K562 (cell line): ENCODE measurements at regions not wholly inside any gene's neighbourhood (a gene's known extent, or its start where the extent isn't known, plus 50 kb on each side); places are given as distances from the start of the nearest gene placed in this dataset.

ENCODE experiments used
- ATAC-seq: fragments of 200-7000 bp; cut with Tn5 transposase; 3 replicates; pipeline ENCODE4 v1.9.1; 2020; ENCODE audit warnings: moderate library complexity
- BruUV-seq: library from RNA; stranded (reverse); fragments of 400-500 nt; replicated peaks from 2 replicates; lab custom pipeline; 2021; lab: Mats Ljungman, UMichigan
- CTCF ChIA-PET: fragments of 300-600 bp; formaldehyde crosslinking; extraction: SDS; loops from one replicate; lab custom pipeline; 2021; ENCODE audit warnings: low intra/inter-chr PET ratio; lab: Yijun Ruan, JAX
- POLR2A ChIA-PET: fragments of 300-600, 350-650 bp; sonication (Branson Sonifier 250); formaldehyde crosslinking; extraction: SDS; loops from one replicate; lab custom pipeline; 2021; ENCODE audit warnings: antibody characterized with exemption, inconsistent platforms; lab: Yijun Ruan, JAX
- DNase-seq, 4 experiments: peaks; one replicate each; pipeline versions ENCODE4 v3.0.0 to v3.0.0-alpha.2; 2011 to 2018; ENCODE audit warnings: low spot score in 3 of 4, mixed read lengths in 3 of 4; ENCODE audit errors: extremely low read depth in 1 of 4
- FAIRE-seq: peaks from 2 replicates; lab custom pipeline; 2011; peaks lifted over from hg19 to GRCh38; lab: Jason Lieb, UNC
- H2AFZ ChIP-seq: 2 replicates; pipeline ENCODE4 v1.6.0; 2011; ENCODE audit warnings: low read depth, low read length, control low read depth, inconsistent platforms
- H3K27ac ChIP-seq: fragments of 200-600 bp; 3 replicates; pipeline ENCODE4 v1.8.0; 2011; ENCODE audit warnings: low read depth, mild to moderate bottlenecking, control low read depth, inconsistent platforms, low read length, moderate library complexity, mixed read lengths; ENCODE audit errors: extremely low read depth
- H3K27me3 ChIP-seq, 2 experiments: fragments of 300-600 bp in 1 of 2; 2 replicates in 1 of 2; 3 replicates in 1 of 2; pipeline versions ENCODE4 v1.6.0 to v1.8.0; 2011; ENCODE audit warnings: inconsistent platforms in 2 of 2, low read length in 2 of 2, mild to moderate bottlenecking in 1 of 2, mixed read lengths in 1 of 2, moderate library complexity in 1 of 2; ENCODE audit not compliant: control insufficient read depth in 2 of 2, insufficient read depth in 2 of 2
- H3K36me3 ChIP-seq: fragments of 300-600 bp; 3 replicates; pipeline ENCODE4 v1.8.0; 2011; ENCODE audit warnings: mild to moderate bottlenecking, low read length, inconsistent platforms; ENCODE audit not compliant: control insufficient read depth, insufficient read depth
- H3K4me1 ChIP-seq, 2 experiments: fragments of 200-600 bp in 1 of 2; replicated peaks in 1 of 2; 2 replicates in 1 of 2; 3 replicates in 1 of 2; pipeline versions ENCODE4 v1.5.1 to v1.8.0; 2011; ENCODE audit warnings: inconsistent platforms in 2 of 2, low read length in 2 of 2, mild to moderate bottlenecking in 1 of 2, mixed read lengths in 1 of 2, moderate library complexity in 1 of 2; ENCODE audit not compliant: control insufficient read depth in 2 of 2, insufficient read depth in 2 of 2
- H3K4me2 ChIP-seq: 2 replicates; pipeline ENCODE4 v1.6.1; 2011; ENCODE audit warnings: low read length, control low read depth, inconsistent platforms, mixed read lengths; ENCODE audit not compliant: insufficient read depth
- H3K4me3 ChIP-seq: fragments of 200-600 bp; sonication (generic), shearing (Covaris generic); 2 replicates; pipeline ENCODE4 v1.5.1; 2016; ENCODE audit warnings: control low read depth, inconsistent platforms
- H3K79me2 ChIP-seq: fragments of 200-600 bp; 3 replicates; pipeline ENCODE4 v1.8.0; 2011; ENCODE audit warnings: low read length, inconsistent platforms; ENCODE audit not compliant: control insufficient read depth, insufficient read depth
- H3K9ac ChIP-seq, 2 experiments: 2 replicates each; pipeline versions ENCODE4 v1.6.0 to v1.6.1; 2011; ENCODE audit warnings: low read depth in 2 of 2, low read length in 2 of 2, control low read depth in 1 of 2, inconsistent platforms in 1 of 2, mild to moderate bottlenecking in 1 of 2, mixed read lengths in 1 of 2; ENCODE audit not compliant: insufficient read depth in 1 of 2
- H3K9me1 ChIP-seq: one replicate; pipeline ENCODE4 v1.6.0; 2011; ENCODE audit warnings: inconsistent platforms, mild to moderate bottlenecking, low read length, moderate library complexity; ENCODE audit not compliant: control insufficient read depth, insufficient read depth
- H3K9me3 ChIP-seq: replicated peaks from 2 replicates; pipeline ENCODE4 v1.5.1; 2011; ENCODE audit warnings: low read depth, low read length, inconsistent platforms; ENCODE audit not compliant: control insufficient read depth, insufficient read depth
- H4K20me1 ChIP-seq: replicated peaks from 2 replicates; pipeline ENCODE4 v1.6.1; 2011; ENCODE audit warnings: low read length, inconsistent platforms, mixed read lengths; ENCODE audit not compliant: control insufficient read depth, insufficient read depth
- ATF1 ChIP-seq, 2 experiments: fragments of 450-650 bp in 1 of 2; IDR thresholded peaks; 2 replicates each; pipeline ENCODE4 v1.6.1; 2016; ENCODE audit warnings: missing compliant biosample characterization in 1 of 2, missing genetic modification characterization in 1 of 2
- ATF6 ChIP-seq: sonication (generic); formaldehyde crosslinking; IDR thresholded peaks from 2 replicates; pipeline ENCODE4 v1.4.0; 2020; ENCODE audit warnings: mild to moderate bottlenecking, missing genetic modification reagents
- BCL6 ChIP-seq: fragments of 250-450 bp; sonication (Bioruptor Pico); IDR thresholded peaks from 2 replicates; pipeline ENCODE4 v1.4.0; 2020
- FOXP4 ChIP-seq: sonication (generic); formaldehyde crosslinking; IDR thresholded peaks from 2 replicates; pipeline ENCODE4 v1.8.0; 2022; ENCODE audit warnings: mild to moderate bottlenecking, missing genetic modification reagents, borderline replicate concordance
- GMEB1 ChIP-seq: fragments of 250-450 bp; sonication (Bioruptor Pico); IDR thresholded peaks from 2 replicates; pipeline ENCODE4 v1.4.0; 2020; ENCODE audit warnings: mild to moderate bottlenecking
- LEF1 ChIP-seq: fragments of 450-650 bp; IDR thresholded peaks from 2 replicates; pipeline ENCODE4 v1.6.1; 2016; ENCODE audit warnings: mild to moderate bottlenecking
- POLR2G ChIP-seq: fragments of 200-400 bp; formaldehyde crosslinking; IDR thresholded peaks from 2 replicates; pipeline ENCODE4 v1.6.1; 2017; ENCODE audit warnings: low read depth, mild to moderate bottlenecking, antibody characterized with exemption, low read length, moderate library complexity
- SAFB2 ChIP-seq: fragments of 200-400 bp; formaldehyde crosslinking; IDR thresholded peaks from 2 replicates; pipeline ENCODE4 v1.6.1; 2018; ENCODE audit warnings: borderline replicate concordance, low read length, low read depth, moderate library complexity; ENCODE audit not compliant: severe bottlenecking
- SIN3A ChIP-seq, 2 experiments: fragments of 150-350 bp in 1 of 2; IDR thresholded peaks; 2 replicates each; pipeline ENCODE4 v1.6.1; 2011 to 2016; ENCODE audit warnings: borderline replicate concordance in 2 of 2, low read depth in 2 of 2, low read length in 2 of 2, mild to moderate bottlenecking in 2 of 2, moderate library complexity in 2 of 2; ENCODE audit not compliant: control insufficient read depth in 1 of 2
- ZNF445 ChIP-seq: fragments of 250-450 bp; sonication (Bioruptor Pico); IDR thresholded peaks from 2 replicates; pipeline ENCODE4 v1.4.0; 2020; ENCODE audit warnings: low read depth, mild to moderate bottlenecking, moderate library complexity
- WGBS: fragments of 100-300 bp; shearing (Covaris generic); methylation state at CpG from one replicate; pipeline ENCODE4 v1.1.6; 2016; ENCODE audit warnings: low coverage, mixed read lengths; ENCODE audit not compliant: insufficient coverage; ENCODE audit errors: missing lambda C conversion rate; 5-methylcytosine and 5-hydroxymethylcytosine counted together
- in situ Hi-C: fragments of 300-500 bp; cut with MboI; formaldehyde crosslinking; loops from 4 replicates; pipeline ENCODE4 v1.15.0; 2018; ENCODE audit warnings: inconsistent platforms, mixed read lengths
- intact Hi-C: fragments of 100-400 bp; cut with micrococcal nuclease; formaldehyde crosslinking; loops from 2 replicates; pipeline ENCODE4 v1.14.2; 2022
- TF ChIP-seq, protein P1 (sequence below): conservative IDR thresholded peaks from 2 replicates; pipeline ENCODE4 v1.6.1; 2011; ENCODE audit warnings: low read depth, mild to moderate bottlenecking, low read length; ENCODE audit not compliant: control insufficient read depth
- TF ChIP-seq, protein P2 (sequence below): sonication (generic); formaldehyde crosslinking; IDR thresholded peaks from 2 replicates; pipeline ENCODE4 v1.8.1; 2023; ENCODE audit warnings: mild to moderate bottlenecking, missing genetic modification reagents

GRCh38 chr5:8098081-8098480, 229.1 kb downstream of the MTRR start:
- 0% methylated on average over 2 of the region's 2 CpGs for WGBS
- no peak for FAIRE-seq
- TF ChIP-seq BCL6 (CRISPR knock-in tag) (no peak), SIN3A (IDR thresholded peaks at IDR 0.05; ENCODE audit: borderline replicate concordance in 2 of 2, control insufficient read depth in 1 of 2, low read depth in 2 of 2, low read length in 2 of 2) (no peak), SAFB2 (no peak), FOXP4 (no peak), ATF1 (CRISPR knock-in tag; IDR thresholded peaks at IDR 0.05) (no peak), ATF1 (tag; IDR thresholded peaks at IDR 0.05) (no peak), ATF6 (CRISPR knock-in tag) (no peak), ZNF445 (CRISPR knock-in tag) (no peak), GMEB1 (CRISPR knock-in tag) (no peak), LEF1 (no peak), POLR2G (no peak)
- TF ChIP-seq, protein P1, sequence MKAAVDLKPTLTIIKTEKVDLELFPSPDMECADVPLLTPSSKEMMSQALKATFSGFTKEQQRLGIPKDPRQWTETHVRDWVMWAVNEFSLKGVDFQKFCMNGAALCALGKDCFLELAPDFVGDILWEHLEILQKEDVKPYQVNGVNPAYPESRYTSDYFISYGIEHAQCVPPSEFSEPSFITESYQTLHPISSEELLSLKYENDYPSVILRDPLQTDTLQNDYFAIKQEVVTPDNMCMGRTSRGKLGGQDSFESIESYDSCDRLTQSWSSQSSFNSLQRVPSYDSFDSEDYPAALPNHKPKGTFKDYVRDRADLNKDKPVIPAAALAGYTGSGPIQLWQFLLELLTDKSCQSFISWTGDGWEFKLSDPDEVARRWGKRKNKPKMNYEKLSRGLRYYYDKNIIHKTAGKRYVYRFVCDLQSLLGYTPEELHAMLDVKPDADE: no peak
- TF ChIP-seq, protein P2, sequence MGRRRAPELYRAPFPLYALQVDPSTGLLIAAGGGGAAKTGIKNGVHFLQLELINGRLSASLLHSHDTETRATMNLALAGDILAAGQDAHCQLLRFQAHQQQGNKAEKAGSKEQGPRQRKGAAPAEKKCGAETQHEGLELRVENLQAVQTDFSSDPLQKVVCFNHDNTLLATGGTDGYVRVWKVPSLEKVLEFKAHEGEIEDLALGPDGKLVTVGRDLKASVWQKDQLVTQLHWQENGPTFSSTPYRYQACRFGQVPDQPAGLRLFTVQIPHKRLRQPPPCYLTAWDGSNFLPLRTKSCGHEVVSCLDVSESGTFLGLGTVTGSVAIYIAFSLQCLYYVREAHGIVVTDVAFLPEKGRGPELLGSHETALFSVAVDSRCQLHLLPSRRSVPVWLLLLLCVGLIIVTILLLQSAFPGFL (CRISPR knock-in tag): no peak

More at GRCh38 chr5:8098081-8098480, 229.1 kb downstream of the MTRR start:
- ChIA-PET POLR2A (no interaction called here), CTCF (no interaction called here)
- no peak overlapping the region for H3K27ac ChIP-seq
- H3K9me1 ChIP-seq: no peaks in the 10 kb centered on the region
- BruUV-seq: no TSS peak
- in situ Hi-C loops (no loop called here), intact Hi-C loops (no loop called here)
- H3K4me2 ChIP-seq: no peak overlapping the region
- no peaks in the 10 kb centered on the region; a peak in 1 of 5 replicates for H3K27me3 ChIP-seq
- no peaks in the 10 kb centered on the region for H3K36me3 ChIP-seq
- no peak for ATAC-seq
- DNase-seq: no peak
- H3K4me1 ChIP-seq: no peaks in the 10 kb centered on the region
- H2AFZ ChIP-seq: no peak overlapping the region
- no peaks in the 10 kb centered on the region for H4K20me1 ChIP-seq
- no peaks in the 10 kb centered on the region for H3K9me3 ChIP-seq
- no peak overlapping the region for H3K9ac ChIP-seq
- H3K4me3 ChIP-seq: no peak overlapping the region
- H3K79me2 ChIP-seq: no peaks in the 10 kb centered on the region
